ENCODE measurements at regions not wholly inside any gene's neighbourhood (a gene's known extent, or its start where the extent isn't known, plus 50 kb on each side); places are given as distances from the start of the nearest gene placed in this dataset.

GRCh38 chr16:54490112-54490488 lies 203.5 kb upstream of the IRX3 start (continued):
- TF ChIP-seq ZNF462 (CRISPR knock-in tag; IDR thresholded peaks at IDR 0.05): no peak

GRCh38 chr16:54489225-54490111 lies 202.9 kb upstream of the IRX3 start:
- Histone ChIP-seq H2AFZ (0 out of 2 replicates have a peak overlapping the region, but pooled peaks have one; percentile 23), H4K20me1 (replicated peaks; ENCODE audit: insufficient read depth) (no peaks in the 10 kb centered on the region), H3K4me1 (ENCODE audit: insufficient read depth) (no peaks in the 10 kb centered on the region), H3K79me2 (replicated peaks; ENCODE audit: insufficient read depth) (no peaks in the 10 kb centered on the region), H3K27ac (ENCODE audit: low read depth) (no peak overlapping the region), H3K27me3 (ENCODE audit: insufficient read depth) (no peaks in the 10 kb centered on the region), H3K36me3 (ENCODE audit: insufficient read depth) (no peaks in the 10 kb centered on the region), H3F3A (replicated peaks; ENCODE audit: low read depth) (no peaks in the 10 kb centered on the region), H3K9me2 (ENCODE audit: insufficient read depth) (0 out of 2 replicates have a peak, but pooled peaks cover 7% of the 10 kb centered on the region), H3K4me2 (no peak overlapping the region), H3K4me3 (no peak overlapping the region)
- Mint-ChIP-seq H3K27me3 (ENCODE audit: insufficient read depth, low read depth, poor library complexity) (peaks cover 1% of the 10 kb centered on the region), H3K27ac (no peak overlapping the region), H3K36me3 (ENCODE audit: low read depth) (no peaks in the 10 kb centered on the region), H3K4me1 (no peaks in the 10 kb centered on the region), H3K9me3 (no peaks in the 10 kb centered on the region), H3K4me3 (no peak overlapping the region)
- DNase-seq (ENCODE audit: low spot score): no peak
- ATAC-seq: no peak
- TF ChIP-seq EZH2phosphoT487 (IDR thresholded peaks at IDR 0.05; ENCODE audit: unreplicated experiment) (no peak), EZH2 (IDR thresholded peaks at IDR 0.05; ENCODE audit: low read depth, unreplicated experiment) (no peak), STAT1 (IDR thresholded peaks at IDR 0.05; ENCODE audit: unreplicated experiment) (no peak), POLR2AphosphoS5 (IDR thresholded peaks at IDR 0.05; ENCODE audit: low read depth) (no peak), REST (IDR thresholded peaks at IDR 0.05; ENCODE audit: unreplicated experiment) (no peak), ZNF114 (CRISPR knock-in tag; IDR thresholded peaks at IDR 0.05) (no peak)
